ENCODE measurements at regions not wholly inside any gene's neighbourhood (a gene's known extent, or its start where the extent isn't known, plus 50 kb on each side); places are given as distances from the start of the nearest gene placed in this dataset.
A peak's percentile ranks its signal among the peaks of the same experiment; 100 is the strongest.

DNA sequence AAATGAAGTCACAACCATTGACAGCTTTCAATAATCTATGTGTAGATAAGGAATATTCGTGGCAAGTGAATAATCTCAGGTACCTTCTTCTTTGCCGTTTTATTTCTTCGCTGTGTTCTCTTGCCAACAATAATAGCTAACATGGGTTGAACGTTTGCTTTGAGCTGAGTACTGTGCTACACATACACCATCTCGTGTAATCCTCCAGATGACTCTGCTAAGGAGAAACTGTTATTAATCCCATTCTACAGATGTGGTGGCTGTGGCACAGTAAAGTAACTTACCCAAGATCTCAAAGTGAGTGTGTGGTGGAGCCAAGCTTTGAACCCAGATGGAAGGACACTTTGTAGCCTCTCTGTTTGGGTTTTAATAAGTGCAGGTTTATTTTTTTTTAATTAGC lies 179.7 kb downstream of the C9orf152 start:
- Mint-ChIP-seq H3K4me3 (ENCODE audit: unreplicated experiment) (no peak overlapping the region), H3K4me1 (ENCODE audit: low read depth) (peaks cover 58% of the 10 kb centered on the region), H3K27ac (ENCODE audit: unreplicated experiment) (peak overlapping the region; percentile 84), H3K9me3 (ENCODE audit: low read depth) (no peaks in the 10 kb centered on the region), H3K36me3 (ENCODE audit: low read depth) (peaks cover 3% of the 10 kb centered on the region), H3K27me3 (ENCODE audit: low read depth) (no peaks in the 10 kb centered on the region)
- TF ChIP-seq, protein P1, sequence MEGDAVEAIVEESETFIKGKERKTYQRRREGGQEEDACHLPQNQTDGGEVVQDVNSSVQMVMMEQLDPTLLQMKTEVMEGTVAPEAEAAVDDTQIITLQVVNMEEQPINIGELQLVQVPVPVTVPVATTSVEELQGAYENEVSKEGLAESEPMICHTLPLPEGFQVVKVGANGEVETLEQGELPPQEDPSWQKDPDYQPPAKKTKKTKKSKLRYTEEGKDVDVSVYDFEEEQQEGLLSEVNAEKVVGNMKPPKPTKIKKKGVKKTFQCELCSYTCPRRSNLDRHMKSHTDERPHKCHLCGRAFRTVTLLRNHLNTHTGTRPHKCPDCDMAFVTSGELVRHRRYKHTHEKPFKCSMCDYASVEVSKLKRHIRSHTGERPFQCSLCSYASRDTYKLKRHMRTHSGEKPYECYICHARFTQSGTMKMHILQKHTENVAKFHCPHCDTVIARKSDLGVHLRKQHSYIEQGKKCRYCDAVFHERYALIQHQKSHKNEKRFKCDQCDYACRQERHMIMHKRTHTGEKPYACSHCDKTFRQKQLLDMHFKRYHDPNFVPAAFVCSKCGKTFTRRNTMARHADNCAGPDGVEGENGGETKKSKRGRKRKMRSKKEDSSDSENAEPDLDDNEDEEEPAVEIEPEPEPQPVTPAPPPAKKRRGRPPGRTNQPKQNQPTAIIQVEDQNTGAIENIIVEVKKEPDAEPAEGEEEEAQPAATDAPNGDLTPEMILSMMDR (IDR thresholded peaks at IDR 0.05) = no peak
- no peak for DNase-seq (ENCODE audit: low spot score)

GRCh38 chr9:110028676-110029075 lies 179.3 kb downstream of the C9orf152 start:
- TF ChIP-seq, protein P1 (IDR thresholded peaks at IDR 0.05) = no peak
- Mint-ChIP-seq H3K36me3 (ENCODE audit: low read depth) (peaks cover 3% of the 10 kb centered on the region), H3K27ac (ENCODE audit: unreplicated experiment) (peak overlapping the region; percentile 84), H3K9me3 (ENCODE audit: low read depth) (no peaks in the 10 kb centered on the region), H3K27me3 (ENCODE audit: low read depth) (no peaks in the 10 kb centered on the region), H3K4me3 (ENCODE audit: unreplicated experiment) (no peak overlapping the region), H3K4me1 (ENCODE audit: low read depth) (peaks cover 62% of the 10 kb centered on the region)
- DNase-seq (ENCODE audit: low spot score) = no peak

DNA sequence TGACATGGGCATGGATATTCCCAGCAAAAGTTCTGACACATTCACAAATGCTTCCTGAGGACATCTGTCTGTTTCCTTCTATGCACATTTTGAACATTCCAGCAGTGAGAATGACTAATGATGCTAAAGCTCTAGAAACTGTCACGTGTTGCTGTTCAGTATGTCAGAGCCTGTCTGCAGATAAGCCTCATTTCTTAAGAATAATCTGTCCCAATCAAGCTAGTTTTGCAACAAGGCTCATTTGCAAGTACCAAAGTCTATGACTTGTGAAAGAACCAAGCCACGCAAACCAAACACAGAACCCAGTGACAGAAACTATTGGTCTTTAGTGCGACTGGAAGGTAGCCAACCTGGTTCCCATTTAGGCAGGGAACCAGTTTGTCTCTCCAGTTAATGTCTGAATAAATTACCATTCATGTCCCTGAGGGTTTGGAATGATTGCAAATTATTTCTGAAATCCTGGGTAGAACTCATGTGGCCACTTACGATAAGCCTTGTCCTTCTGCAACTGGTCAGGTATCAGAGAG lies 178.5 kb downstream of the C9orf152 start:
- Mint-ChIP-seq H3K4me3 (ENCODE audit: unreplicated experiment) (no peak overlapping the region), H3K9me3 (ENCODE audit: low read depth) (no peaks in the 10 kb centered on the region), H3K27me3 (ENCODE audit: low read depth) (no peaks in the 10 kb centered on the region), H3K4me1 (ENCODE audit: low read depth) (peaks cover 69% of the 10 kb centered on the region), H3K36me3 (ENCODE audit: low read depth) (no peaks in the 10 kb centered on the region), H3K27ac (ENCODE audit: unreplicated experiment) (peak overlapping the region; percentile 84)
- TF ChIP-seq, protein P1 (IDR thresholded peaks at IDR 0.05) = no peak
- no peak for DNase-seq (ENCODE audit: low spot score)

- TF ChIP-seq, protein P1 (IDR thresholded peaks at IDR 0.05) = no peak
- H3K4me3 Mint-ChIP-seq (ENCODE audit: unreplicated experiment) = no peak overlapping the region
- no peaks in the 10 kb centered on the region for H3K27me3 Mint-ChIP-seq (ENCODE audit: low read depth)
- DNase-seq (ENCODE audit: low spot score) = no peak
- peaks cover 71% of the 10 kb centered on the region for H3K4me1 Mint-ChIP-seq (ENCODE audit: low read depth)
- H3K36me3 Mint-ChIP-seq (ENCODE audit: low read depth) = no peaks in the 10 kb centered on the region
- no peaks in the 10 kb centered on the region for H3K9me3 Mint-ChIP-seq (ENCODE audit: low read depth)
- peak overlapping the region; percentile 84 for H3K27ac Mint-ChIP-seq (ENCODE audit: unreplicated experiment)
These were observed 177.9 kb downstream of the C9orf152 start for GRCh38 chr9:110029956-110030480.

DNA sequence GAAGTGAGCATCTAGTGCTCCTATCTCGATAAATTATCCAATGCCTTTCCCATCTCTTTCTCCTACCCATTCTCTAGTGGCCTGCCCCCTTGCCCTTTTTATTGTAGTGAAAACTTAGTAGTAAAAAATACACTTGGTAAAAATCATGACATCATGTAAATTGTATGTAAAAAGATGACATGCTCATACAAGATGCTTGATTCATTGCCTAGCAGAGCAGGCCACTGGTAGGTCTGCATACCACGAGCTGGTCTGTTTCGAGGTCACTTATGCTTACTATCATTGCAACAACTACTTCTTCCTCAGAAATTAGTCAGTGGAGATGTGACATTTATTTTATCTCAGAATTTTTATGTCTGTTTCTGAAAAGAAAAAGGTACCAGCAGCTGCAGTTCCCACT lies 177.3 kb downstream of the C9orf152 start:
- no peaks in the 10 kb centered on the region for H3K9me3 Mint-ChIP-seq (ENCODE audit: low read depth)
- peak overlapping the region; percentile 84 for H3K27ac Mint-ChIP-seq (ENCODE audit: unreplicated experiment)
- TF ChIP-seq, protein P1 (IDR thresholded peaks at IDR 0.05) = no peak
- H3K4me3 Mint-ChIP-seq (ENCODE audit: unreplicated experiment) = no peak overlapping the region
- no peaks in the 10 kb centered on the region for H3K36me3 Mint-ChIP-seq (ENCODE audit: low read depth)
- H3K27me3 Mint-ChIP-seq (ENCODE audit: low read depth) = no peaks in the 10 kb centered on the region
- DNase-seq (ENCODE audit: low spot score) = no peak
- peaks cover 71% of the 10 kb centered on the region for H3K4me1 Mint-ChIP-seq (ENCODE audit: low read depth)
